SH-SY5Y (cell line): ENCODE measurements at regions not wholly inside any gene's neighbourhood (a gene's known extent, or its start where the extent isn't known, plus 50 kb on each side); places are given as distances from the start of the nearest gene placed in this dataset.

ENCODE experiments used
- GATA2 ChIP-seq: IDR thresholded peaks from 2 replicates; pipeline ENCODE4 v1.6.1; 2011; ENCODE audit warnings: mild to moderate bottlenecking, low read depth, low read length
- GATA3 ChIP-seq: IDR thresholded peaks from 2 replicates; pipeline ENCODE4 v1.6.1; 2011; ENCODE audit warnings: low read depth, mild to moderate bottlenecking, low read length, moderate library complexity

DNA sequence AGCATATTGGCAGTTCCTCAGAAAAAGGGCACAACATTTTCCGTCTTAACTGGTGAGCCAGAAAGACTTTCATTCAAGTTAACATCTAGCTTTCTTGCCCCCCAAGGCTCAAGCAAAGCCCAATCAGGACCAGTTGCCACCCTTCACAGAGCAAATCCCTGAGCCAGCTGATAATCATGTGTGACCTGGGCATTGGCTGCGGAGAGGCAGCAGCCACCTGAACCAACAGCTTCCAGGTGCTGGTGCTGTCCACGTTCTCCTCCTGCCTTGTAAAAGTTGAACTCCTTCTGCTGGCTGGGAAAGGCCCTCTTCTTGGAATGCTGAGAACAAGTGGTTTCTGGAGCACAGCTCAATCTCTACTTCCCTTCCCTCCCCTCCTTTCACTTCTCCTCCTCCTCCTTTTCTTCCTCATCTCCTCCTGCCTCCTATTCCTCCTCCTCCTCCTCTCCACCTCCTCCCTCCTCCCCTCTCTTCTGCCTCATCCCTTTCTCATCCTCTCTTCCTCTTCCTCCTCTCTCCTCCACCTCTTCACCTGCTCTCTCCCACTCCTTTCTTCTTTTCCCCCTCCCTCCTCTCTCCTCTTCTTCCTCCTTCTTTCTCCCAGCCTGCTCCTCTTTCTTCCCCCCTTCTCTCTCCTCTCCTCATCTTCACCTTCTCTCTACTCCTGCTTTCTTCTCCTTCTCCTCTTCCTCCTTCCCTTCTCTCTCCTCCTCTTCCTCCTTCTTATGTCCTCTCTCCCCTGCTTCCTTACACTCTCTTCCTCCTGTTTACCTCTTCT is 140.6 kb downstream of the JCAD start:
- TF ChIP-seq GATA2: no peak
- TF ChIP-seq GATA3: no peak

- TF ChIP-seq GATA2 (no peak), GATA3 (no peak)
Measured at GRCh38 chr10:29917311-29917710, 142.1 kb downstream of the JCAD start.

GRCh38 chr10:29916669-29917068 is 142.7 kb downstream of the JCAD start:
- TF ChIP-seq GATA3 (no peak), GATA2 (no peak)

DNA sequence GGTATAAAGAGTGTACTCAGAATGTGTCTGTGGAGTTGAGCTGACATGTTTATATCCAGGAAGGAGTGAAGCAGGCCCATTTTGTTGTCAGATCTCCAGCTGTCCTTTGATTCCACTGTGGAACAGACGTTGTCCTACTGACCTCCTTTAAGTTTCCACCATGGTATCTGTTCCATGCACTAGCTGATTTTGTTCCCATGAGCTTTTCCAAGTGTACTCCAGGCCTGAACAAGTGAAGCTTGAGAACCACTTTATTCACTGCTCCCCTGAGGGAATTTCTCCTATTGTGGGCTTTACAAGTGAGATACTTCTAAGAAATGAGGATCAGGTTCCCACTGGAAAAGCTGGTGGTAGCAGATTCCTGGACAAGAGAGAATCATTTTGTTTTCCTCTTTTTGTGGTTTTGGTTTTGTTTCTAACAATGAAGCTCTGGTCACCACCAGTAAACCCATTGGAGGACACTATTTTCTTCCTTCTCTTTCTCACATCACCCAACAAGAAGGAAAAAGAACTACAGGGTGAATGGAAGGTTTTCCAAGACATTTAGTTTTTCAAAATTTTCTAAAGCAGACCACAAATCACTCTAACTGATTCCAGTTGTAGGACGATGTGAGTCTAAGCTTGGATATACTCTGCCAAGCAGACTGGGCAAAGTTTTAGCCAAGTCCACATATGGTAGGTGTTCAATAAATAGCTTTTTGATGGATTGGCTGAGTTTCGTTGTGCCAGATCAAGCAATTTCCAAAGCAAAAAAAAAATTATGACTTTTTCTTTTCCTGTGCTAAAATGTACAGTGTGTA is 144.2 kb downstream of the JCAD start:
- TF ChIP-seq GATA3 (no peak), GATA2 (no peak)

DNA sequence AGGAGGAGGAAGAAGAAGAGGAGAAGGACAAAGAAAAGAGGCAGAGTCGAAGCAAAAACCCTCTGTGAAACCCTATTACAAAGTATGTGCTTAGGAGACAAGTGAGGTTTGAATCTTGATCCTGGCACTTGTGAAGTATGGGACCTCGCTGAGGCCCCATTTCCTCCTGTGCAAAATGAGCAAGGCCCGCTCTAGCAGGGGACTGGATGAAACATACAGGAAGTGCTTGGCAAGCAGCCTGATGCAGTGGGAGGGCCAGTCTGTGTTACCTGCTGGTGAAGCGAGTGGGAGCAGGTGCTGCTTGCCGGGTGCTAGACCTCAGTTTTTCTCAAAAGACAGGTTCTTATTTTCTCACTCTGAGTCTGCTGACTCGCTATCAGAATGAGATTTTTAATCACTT is 150.4 kb downstream of the JCAD start:
- TF ChIP-seq GATA3 (no peak), GATA2 (no peak)

- TF ChIP-seq GATA2 (no peak), GATA3 (no peak)
Measured at GRCh38 chr10:29900865-29901264, 158.5 kb downstream of the JCAD start.

DNA sequence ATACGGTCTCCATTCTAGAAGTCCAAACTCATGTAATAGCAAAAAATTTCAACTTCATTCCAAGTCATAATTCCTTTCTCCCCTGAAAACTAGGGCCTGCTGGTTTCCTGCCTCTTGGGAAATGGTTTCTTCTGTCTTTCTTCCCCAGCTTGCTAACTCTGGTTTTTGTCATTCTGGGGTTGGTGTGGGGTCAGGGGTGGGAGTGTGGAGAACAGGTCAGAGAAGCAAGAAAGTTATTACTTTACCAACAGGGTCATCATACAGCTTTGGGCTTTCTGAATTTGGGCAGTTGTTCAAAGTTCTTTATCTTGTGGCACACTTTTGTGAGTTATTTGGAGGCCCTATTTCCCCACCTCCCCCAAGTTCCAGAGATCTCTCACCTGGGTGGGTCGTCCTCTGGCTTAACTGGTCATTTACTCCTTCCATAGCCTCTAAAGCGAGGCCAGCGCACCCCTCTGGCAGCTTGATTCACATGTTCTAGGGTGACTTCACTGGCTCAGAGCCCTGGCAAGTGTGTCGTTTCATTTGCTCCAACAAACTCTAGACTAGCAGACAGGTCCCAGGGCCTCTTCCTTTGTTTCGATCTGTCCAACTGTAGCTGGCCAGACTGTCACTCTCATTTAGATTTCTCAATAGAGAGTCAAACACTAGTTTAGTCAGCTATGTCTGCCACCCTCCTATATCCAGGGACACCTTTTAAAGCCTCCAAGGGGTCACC is 161.2 kb downstream of the JCAD start:
- TF ChIP-seq GATA3 (no peak), GATA2 (no peak)

- TF ChIP-seq GATA2: no peak
- TF ChIP-seq GATA3: no peak
Measured at GRCh38 chr10:29897430-29897829, 162.0 kb downstream of the JCAD start.

DNA sequence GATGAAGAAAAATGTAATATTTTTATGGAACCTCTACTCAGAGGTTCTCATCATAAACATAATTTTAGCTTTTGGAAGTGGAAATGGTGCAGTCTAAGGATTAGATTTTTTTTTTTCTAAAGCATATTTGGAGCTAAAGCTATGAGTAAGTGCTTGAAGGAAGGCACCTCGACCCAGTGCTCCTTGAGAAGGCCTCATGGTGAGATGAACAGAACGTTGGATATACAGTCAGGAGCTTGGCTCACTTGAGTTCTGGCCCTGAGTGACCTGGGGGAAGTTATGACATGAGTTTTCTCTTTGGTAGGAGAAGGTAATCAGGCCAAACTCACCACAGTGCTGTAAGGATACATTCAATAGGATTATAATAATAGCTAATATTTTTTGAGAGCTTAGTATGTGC is 163.3 kb downstream of the JCAD start:
- TF ChIP-seq GATA3: no peak
- no peak for TF ChIP-seq GATA2

- TF ChIP-seq GATA2 (no peak), GATA3 (no peak)
Measured at GRCh38 chr10:29895456-29895855, 163.9 kb downstream of the JCAD start.

DNA sequence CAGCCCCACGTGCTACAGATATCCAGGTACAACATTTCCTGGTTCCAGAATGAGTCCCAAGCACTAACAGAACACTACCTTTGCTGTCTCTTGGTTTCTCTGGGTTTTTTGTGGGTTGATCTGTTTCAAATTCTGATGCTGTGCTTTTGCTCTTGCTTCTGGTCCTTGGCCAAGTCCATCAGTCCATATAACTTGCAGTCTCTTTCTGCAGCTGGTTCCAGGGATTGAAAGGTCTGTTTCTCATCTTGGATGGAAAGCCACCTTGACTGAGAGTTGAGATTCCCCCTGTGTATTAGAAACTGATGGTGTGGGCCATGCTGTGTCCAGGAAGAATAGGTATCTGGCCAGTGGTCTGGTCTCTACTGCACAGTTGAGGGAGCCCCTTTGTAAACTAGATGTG is 171.1 kb downstream of the JCAD start:
- no peak for TF ChIP-seq GATA2
- TF ChIP-seq GATA3: no peak

- no peak for TF ChIP-seq GATA3
- no peak for TF ChIP-seq GATA2
Measured at GRCh38 chr10:29886299-29886698, 173.1 kb downstream of the JCAD start.

- TF ChIP-seq GATA2: no peak
- TF ChIP-seq GATA3: no peak
Measured at GRCh38 chr10:29883231-29883630, 176.2 kb downstream of the JCAD start.

- TF ChIP-seq GATA2 (no peak), GATA3 (no peak)
Measured at GRCh38 chr10:29882766-29883165, 176.6 kb downstream of the JCAD start.
